ENCODE measurements at regions not wholly inside any gene's neighbourhood (a gene's known extent, or its start where the extent isn't known, plus 50 kb on each side); places are given as distances from the start of the nearest gene placed in this dataset.

DNA sequence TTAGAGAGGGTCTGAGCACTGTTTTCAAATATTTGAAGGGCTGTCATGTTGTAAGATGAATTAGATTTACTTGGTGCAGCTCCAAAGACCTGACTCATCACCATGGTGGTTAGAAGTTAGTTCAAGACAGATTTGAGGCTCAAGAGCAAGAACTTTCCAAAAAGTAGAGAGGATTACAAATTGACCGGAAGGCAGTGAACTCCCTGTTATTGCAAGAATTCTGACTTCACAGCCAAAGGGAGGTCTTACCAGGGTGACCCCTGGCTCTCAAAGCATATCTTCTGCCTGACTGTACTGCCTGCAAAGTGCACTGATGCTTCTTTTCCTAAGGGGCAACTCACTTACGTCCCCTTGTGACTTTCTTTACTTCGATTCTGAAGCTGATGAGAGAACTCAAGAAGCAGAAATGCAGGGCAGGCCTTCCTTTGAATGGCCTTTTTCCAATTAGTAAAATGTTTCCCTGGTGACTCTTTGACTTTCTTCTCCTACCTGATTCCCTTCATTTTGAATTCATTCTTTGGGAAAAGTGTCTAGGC lies 86.4 kb downstream of the NAV1 start:
- no peak for TF ChIP-seq ZFX (IDR thresholded peaks at IDR 0.05)
- no peak for TF ChIP-seq CTCF (conservative IDR thresholded peaks at IDR 0.05)

All from C4-2B (cell line).